GM12892 (cell line): ENCODE measurements at regions not wholly inside any gene's neighbourhood (a gene's known extent, or its start where the extent isn't known, plus 50 kb on each side); places are given as distances from the start of the nearest gene placed in this dataset.

Experiments
- POLR2A ChIP-seq: IDR thresholded peaks from 2 replicates; pipeline ENCODE4 v1.6.1; 2011; ENCODE audit warnings: low read depth, low read length, control low read depth
- POLR2AphosphoS5 ChIP-seq: IDR thresholded peaks from 2 replicates; pipeline ENCODE4 v1.6.1; 2011; ENCODE audit warnings: low read depth, low read length, control low read depth

DNA sequence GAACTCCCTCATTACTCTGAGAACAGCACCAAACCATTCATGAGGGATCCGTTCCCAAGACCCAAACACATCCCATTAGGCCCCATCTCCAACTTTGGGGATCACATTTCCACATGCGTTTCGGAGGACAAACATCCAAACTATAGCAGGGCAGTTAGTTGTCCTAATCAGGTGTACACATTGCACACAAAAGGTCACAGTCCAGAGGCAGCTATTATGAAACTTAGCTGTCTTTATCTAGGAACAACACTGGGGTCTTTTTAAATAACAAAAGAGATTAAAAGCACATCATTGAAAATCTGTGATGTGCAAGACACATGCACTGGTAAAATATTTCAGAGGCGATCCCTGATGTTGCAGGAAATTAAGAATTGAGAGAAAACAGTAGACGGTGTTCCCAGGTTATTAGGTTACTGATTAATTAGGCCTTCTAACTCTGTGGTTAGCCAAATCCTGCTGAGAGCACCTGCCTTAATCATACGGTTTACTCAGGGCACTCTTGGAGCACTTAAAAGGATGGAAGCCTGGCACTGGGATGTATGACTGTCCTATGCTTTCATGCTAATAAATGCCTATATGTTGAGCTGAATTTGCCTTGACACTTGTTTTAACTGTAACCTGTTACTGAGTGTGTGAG, 1574.5 kb upstream of the WWC1 start:
- TF ChIP-seq POLR2AphosphoS5 (no peak), POLR2A (no peak)
